GM19452 (cell line): ENCODE measurements at regions not wholly inside any gene's neighbourhood (a gene's known extent, or its start where the extent isn't known, plus 50 kb on each side); places are given as distances from the start of the nearest gene placed in this dataset.

ENCODE experiments used
- ATAC-seq: cut with Tn5 transposase; IDR thresholded peaks from one replicate; pipeline ENCODE4 v1.9.1; 2021; ENCODE audit not compliant: unreplicated experiment

DNA sequence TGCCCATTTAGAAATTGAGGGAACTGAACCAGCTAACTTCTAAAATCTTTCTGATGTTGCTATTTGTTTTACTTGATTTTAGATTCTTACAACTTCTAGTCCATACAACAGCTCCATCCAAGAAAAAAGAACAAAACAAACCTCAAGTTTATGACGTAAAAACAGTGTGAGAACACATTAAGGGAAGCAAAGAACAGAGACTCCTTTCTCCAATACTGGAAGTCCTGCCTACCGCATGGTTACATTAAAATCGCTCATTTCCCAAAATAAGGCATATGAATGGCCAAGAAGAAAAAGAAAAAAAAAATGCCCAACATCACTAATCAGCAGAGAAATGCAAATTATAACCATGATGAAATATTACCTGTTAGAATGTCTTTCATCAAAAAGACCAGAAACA lies 110.0 kb downstream of the TRIB2 start:
- ATAC-seq, result no peak

DNA sequence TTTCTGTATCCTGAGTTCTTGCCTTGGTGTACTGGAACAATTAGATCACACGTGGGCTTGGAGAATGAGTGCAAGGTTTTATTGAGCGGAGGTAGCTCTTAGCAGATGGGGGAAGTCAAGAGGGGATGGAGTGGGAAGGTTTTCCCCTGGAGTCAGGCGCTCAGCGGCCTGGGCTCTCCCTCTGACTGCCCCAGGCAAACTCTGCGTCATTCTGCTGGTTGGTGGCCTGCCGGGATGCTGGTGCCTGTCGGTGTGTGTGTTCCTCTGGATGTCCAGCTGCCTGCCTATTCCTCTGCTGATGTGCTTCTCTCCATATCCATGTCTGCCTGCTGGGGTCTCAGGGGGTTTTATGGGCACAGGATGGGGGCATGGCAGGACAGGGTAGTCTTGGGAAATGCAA lies 111.0 kb downstream of the TRIB2 start:
- no peak for ATAC-seq

DNA sequence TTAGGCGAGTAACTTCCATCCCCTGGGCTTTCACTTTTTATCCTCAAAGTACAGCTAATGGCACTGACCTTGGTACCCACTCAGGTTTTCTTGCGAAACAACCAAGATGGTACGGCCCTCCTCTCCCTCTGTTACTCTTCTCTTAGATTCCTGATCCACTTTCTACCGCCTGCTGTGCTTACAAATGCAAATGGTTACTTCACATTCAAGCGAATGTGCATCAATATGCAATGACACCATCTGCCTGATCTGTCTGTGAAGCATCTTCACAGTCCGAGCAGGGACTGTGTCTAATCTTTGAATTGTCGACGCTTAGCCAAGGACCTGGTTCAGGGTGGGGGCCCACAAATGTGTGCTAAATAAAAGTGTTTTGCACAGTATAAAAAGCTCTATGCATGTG lies 112.2 kb downstream of the TRIB2 start:
- no peak for ATAC-seq

DNA sequence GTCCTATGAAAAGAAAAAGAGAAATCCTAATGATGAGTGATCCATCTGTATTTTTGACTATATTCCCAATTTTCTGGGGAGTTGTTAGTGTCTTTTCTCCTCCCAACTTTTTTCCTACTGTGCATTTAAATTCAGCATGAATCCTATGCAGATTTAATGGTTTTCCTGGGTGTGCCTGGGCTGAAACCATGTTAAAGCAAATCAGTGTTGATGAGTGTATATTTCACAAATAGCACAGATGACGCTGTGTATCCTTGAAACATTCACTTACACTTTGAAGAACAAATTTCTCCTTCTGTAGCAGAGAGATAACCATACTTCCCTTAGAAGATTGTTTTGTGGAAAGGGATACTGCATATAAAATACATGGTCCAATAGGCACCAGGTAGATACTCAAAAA lies 114.3 kb downstream of the TRIB2 start:
- no peak for ATAC-seq

DNA sequence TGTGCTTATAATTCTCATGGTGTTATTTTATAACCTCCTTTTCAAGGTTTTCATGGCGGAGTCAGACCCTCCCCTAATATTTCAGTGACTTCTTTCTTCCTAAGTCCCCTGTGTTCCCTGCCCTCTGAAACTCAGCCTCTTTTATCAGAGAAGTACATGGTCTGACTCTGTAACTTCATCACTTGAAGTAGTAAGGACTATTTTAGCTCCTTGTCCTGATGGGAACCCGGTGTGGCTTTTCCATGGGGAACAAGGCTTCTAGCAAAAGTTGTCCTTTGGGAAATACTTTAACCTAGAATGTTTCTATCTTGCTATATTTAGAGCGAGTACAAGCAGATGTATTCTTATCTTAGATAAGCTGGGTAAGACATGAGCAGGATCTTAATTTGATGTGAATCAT lies 117.5 kb downstream of the TRIB2 start:
- ATAC-seq, result no peak

DNA sequence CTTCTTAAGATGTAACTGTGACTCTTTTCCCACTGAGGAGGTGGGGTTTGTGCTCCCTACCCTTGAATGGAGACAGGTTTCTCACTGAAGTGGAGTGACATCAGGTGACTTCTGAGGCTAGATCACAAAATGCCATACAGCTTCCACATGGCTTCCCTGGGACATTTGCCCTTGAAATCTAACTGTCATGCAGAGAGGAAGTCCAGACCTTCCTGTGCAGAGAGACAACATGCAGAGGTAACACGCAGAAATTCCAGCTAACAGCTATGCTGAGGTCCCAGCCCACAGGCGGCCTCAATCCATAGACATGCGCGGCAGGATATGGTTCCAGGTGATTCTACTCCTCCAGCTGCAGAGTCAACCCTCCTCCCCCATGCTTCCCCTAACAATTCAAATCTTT lies 119.0 kb downstream of the TRIB2 start:
- no peak for ATAC-seq

DNA sequence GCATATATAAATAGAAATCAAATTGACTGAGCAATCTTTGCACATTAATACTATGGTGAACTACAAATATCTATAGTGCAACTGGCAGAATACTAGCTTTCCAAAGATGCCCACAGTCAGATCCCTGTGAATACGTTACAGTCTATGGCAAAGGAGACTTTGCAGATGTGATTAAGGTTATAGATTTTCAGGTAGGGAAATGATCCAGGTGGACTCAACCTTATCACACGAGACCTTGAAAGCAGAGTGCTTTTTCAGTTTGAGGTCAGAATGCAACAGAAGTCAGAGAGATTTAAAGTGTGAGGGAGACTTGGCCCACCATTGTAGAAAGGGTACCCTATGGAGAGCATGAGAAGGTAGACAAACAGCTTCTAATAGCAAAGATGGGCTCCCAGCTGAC lies 122.6 kb downstream of the TRIB2 start:
- no peak for ATAC-seq

DNA sequence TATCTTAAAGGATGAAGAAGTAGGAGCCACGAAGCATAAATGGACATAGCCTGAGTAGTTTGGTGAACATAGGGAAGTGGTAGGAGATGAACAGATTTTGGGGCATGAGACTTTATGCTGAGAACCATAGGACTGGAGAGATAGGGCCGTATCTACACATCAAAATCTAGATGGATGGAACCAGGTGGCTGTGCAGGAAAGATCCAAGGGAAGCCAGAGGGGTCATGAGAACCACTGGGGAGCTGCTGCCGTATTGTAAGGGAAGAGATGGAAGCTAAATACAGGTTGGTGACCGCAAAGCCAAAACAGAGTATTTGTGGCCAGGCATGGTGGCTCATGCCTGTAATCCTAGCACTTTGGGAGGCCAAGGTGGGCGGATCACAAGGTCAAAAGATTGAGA lies 124.3 kb downstream of the TRIB2 start:
- no peak for ATAC-seq

DNA sequence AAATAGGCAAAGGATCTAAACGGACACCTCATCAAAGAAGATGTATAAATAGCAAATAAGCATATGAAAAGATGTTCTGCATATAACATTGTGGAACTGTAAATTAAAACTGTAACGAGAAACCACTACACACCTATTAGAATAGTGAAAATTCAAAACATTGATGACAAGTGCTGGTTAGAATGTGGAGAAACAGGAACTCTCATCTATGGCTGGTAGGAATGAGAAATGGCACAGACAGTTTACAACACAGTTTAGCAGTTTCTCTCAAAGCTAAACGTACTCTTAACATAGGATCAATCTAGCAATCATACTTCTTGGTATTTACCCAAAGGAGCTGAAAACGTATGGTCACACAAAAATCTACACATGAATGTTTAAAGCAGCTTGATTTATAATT lies 126.2 kb downstream of the TRIB2 start:
- no peak for ATAC-seq

DNA sequence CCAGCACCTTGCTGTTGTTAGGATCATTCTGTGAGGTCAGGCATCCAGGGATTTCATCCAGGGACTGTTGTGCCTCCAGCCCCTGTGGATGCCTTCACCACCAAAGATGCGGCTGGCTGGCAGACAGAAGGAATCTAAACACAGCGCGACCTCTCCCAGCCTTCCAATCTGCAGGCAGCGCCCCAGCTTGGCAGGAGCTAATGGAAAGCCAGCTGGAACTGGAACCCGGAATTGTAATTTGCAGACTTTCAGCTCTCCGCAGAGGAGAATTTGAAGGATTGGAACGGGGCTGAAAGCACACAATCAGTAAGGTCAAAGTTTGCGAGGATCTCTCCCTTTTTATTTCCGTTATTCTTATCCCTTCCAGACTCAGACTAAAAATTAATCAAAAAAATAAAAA lies 127.8 kb downstream of the TRIB2 start:
- ATAC-seq, result no peak

DNA sequence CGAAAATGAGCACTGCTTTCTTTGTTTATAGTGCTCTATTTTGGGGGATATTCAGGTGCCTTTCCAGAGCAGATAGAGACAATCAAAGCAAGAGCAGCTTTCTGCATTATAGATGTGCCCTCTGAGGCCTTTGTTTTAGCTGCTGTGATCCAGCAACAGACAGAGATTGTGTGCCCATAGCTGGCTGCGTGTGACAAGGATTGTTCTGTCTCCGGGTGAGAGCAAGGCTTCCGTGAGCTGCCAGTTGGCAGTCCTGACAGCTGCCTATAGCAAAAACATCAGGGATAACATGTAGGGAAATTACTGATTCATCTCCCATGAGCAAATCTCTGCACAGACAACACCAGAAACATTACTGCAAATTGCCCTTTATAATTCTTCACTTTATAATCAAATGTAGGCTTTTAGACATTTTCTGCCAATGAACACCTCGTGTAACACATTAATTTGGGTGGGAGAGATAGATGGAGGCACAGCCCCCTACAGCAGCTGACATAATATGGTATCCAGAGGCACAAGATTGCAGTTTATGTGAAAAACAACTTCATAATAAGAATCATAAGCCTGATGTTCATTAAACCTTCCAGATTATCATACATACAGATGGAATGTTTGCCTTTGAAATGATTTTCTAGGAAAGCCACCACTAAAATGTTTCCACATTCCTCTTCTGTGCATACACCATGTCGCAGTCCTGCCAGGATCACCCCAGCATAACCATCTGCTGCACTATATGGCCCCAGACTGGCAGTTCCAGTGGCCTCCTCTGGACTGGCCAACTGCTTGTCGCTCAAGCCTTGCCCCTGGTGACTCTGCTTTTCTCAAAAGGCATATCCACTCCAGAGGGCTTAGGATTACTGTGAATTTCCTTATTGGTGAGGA lies 131.2 kb downstream of the TRIB2 start:
- ATAC-seq, result no peak

DNA sequence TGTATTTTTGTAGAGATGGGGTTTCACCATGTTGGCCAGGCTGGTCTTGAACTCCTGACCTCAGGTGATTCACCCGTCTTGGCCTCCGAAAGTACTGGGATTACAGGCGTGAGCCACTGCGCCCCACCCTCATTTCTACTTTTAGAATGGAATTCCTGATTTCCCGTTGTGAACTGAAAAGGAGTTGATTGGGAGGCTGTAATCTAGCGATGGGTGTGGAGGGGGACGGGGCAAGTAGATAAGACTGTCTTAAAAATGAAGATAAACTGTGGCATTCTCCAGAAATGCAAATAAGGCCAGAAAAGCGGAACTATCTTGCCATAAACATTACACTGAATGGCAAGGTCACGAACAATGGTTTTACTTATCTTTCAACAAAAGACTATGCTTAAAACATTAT lies 135.4 kb downstream of the TRIB2 start:
- no peak for ATAC-seq

DNA sequence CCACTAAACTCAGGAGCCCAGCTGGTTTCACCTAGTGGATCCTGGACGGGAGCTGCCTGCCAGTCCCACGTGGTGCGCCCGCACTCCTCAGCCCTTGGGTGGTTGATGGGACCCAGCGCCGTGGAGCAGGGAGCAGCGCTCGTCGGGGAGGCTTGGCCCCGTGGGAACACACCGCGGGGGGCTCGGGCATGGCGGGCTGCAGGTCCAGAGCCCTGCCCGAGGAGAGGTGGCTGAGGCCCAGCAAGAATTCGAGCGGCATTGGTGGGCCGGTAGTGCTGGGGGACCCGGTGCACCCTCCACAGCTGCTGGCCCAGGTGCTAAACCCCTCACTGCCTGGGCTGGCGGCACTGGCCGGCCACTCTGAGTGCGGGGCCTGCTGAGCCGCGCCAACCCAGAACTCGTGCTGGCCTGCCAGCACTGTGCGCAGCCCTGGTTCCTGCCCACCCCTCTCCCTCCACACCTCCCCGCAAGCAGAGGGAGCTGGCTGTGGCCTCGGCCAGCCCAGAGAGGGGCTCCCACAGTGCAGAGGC lies 137.3 kb downstream of the TRIB2 start:
- ATAC-seq, result no peak

DNA sequence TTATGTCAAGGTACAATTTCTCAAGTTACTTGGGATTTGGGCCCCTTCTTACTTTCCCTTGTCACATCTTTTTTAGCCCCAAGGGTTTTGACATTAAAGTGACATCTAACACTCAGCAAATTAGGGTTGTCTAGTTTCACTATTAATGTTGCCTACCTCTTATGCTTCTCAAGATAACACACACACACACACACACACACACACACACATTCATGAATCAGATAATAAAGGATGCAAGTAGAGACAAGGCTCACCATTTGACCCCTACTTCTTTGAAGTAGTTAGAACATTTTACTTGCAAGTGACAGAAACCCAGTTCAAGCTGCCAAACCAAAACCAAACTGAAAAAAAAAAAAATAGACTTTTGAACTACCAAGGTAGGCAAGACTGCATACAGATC lies 138.8 kb downstream of the TRIB2 start:
- ATAC-seq, result no peak

DNA sequence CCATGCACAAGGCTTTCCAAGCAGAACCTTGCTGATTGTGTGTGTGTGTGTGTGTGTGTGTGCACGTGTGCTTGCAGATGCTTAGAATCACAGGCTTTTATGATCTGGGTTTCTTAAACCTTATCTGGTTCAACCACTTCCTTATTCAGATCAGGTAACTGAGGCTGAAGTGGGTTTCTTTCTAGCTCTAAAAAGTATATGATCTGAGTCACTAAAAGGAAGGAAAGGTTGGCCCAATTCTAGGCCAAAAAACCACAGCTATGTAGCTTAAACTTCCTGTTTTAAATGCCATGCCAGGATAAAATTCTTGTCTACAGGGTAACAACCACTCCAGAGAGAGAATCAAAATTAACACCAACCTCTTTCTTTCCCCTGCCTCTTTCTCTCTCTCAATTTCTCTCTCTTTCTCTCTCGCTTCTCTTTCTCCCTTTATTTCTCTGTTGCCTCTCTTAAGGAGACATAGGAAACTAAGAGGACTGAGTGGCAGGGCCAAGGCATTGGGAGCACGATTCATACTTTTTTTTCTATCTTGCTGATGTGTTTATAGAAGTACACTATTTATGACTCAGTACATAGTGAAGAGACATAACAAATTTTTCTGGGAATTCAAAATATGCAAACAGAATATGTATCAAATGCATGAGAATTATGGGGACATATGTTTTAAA lies 140.3 kb downstream of the TRIB2 start:
- no peak for ATAC-seq

DNA sequence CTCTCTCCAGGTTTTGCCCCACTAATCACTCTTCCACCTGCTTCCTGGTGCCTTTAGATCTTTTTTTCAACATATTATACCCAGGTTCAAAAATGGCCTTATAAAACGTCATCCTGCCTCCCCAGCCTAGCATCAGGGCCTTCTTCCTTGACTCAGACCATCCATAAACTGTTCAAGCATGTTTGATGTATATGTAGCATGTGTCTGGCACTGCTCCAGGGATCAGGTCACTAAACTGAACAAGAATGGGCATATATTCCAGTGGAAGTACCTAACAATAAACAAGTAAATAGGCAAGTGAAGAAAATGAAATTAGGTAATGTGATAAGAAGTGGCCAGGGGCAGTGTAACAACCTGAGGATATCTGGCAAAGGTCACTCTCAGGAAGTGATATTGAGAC lies 141.2 kb downstream of the TRIB2 start:
- ATAC-seq, result no peak

DNA sequence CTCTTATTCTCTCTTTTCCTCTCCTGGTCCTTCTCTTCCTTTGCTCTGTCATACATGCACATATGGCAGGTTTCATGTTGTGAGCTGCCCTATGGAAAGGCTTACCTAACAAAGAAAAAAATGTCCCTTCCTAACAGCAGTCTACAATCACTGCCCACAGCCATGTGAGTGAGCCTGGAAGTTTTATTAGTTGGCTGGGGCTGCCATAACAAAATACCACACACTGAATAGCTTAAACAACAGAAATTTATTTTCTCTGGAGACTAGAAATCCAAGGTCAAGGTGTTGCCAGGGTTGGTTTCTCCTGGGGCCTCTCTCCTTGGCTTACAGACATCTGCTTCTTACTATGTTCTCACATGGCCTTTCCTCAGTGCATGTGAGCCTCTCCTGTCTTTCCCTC lies 142.1 kb downstream of the TRIB2 start:
- no peak for ATAC-seq

DNA sequence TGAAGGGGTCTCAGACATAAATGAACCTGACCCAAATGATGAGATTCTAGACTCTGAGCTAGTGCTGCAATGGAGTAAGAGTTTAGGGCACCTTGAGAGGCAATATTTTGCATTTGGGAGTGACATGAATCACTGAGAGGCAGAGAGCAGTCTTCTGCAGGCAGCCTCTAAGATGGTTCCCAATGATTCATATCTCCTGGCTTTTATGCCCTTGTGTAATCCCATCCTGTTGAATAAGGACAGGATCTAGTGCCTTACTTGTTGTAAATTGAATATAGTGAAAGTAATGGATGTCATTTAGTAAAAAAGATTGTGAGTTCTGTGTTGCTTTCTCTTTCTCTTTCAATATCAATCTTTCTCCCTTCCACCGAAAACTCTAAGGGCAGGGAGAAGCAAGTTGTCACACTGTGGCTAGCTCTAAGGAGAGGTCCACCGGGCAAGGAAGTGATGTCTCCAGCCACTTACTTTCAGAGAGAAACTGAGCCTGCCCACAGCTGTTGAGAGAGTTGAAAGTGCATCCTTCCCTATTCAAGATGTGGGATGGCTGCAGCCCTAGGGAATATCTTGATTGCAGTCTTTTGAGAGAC lies 144.7 kb downstream of the TRIB2 start:
- ATAC-seq, result no peak

DNA sequence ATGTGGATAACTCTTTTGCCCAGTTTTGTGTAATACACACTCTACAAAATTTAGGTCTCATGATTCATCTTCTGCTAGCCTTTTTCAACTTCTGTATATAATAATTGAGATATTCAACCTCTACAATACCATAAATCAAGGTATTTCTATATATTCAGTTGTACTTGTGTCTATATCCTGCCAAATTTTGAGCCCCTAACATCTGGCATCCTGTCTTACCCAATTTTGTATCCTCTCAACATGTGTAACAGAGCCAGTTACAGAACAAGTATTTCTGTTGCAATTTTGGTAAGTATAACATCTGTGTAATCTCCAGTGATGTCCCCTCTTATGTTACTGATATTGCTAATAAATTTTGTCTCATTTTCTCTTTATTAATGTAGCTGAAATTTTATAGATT lies 145.8 kb downstream of the TRIB2 start:
- ATAC-seq, result no peak

DNA sequence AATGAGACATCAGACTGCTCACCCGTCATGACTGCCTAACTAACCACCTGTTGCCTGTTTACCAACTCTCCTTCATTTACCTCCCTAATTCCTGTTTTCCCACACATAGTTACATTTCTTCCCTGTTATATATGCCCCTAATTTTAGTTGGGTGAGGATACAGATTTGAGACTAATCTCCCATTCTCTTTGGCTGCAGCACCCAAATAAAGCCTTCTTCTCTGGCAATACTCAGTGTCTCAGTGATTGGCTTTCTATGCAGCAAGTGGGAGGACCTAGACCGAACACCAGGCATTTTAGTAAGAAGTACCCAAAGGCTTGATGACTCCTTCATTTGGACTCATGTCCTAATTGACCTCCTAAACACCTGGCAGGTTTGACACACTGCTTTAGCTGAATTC lies 147.2 kb downstream of the TRIB2 start:
- no peak for ATAC-seq

DNA sequence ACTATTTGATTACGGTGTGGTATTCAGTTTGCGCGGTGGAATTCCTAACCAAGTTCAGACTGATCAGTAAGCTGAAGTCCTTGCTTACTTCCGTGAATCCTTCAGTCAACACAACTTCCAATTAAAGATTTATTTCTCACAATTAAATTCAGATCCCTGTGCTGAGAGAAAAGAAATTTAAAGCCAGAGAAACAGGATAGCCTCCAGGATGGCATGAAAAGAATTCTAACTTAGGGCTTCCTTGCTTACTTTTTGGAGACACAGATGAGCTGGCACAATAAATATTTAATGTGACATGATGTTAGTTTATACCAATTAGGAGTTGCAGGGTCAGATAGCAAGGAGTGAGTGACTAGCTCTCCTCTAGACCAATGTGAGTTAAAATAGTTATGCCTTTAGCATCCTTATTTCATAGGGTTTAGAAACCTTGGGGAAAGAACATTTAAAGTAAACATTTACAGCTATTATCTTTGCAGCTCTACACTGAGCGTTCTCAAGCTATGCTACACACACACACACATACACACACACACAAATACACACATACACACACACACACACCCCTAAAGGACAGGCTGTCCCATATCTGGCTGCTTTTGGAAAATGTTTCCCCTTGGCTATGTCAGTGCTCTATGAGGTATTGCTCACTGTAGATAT lies 151.0 kb downstream of the TRIB2 start:
- ATAC-seq, result no peak

DNA sequence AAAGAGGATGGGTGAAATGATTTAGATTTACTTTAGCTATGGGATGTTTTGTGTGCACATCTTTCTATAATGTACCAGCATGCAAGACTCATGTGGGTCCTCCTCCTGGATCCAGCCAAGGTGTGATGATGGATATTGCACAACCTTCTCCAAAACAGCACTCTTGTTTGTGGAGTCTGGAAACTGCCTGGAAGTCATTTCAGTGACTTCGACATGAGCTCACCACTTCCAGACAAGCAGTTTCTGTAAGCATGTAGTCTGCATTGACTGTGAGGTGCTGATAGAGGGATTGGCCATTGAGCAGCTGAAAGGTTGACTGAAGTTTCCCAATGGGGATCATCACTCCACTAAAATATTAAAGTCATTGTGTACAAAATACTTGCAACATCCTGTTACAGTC lies 154.0 kb downstream of the TRIB2 start:
- ATAC-seq, result no peak
